Globus pallidus (tissue), 1 donor: ENCODE measurements at regions not wholly inside any gene's neighbourhood (a gene's known extent, or its start where the extent isn't known, plus 50 kb on each side); places are given as distances from the start of the nearest gene placed in this dataset.

Experiments used
- DNase-seq: peaks from one replicate; pipeline ENCODE4 v3.0.0-alpha.2; 2015; ENCODE audit warnings: low spot score

GRCh38 chr2:7813541-7814292 is 868.1 kb upstream of the ID2 start:
- no peak for DNase-seq

GRCh38 chr2:7815726-7816125 is 866.1 kb upstream of the ID2 start:
- DNase-seq = no peak

- no peak for DNase-seq
Measured at GRCh38 chr2:7816233-7816632, 865.6 kb upstream of the ID2 start.

GRCh38 chr2:7816944-7817343 is 864.9 kb upstream of the ID2 start:
- DNase-seq = no peak

- DNase-seq = no peak
Measured at GRCh38 chr2:7819316-7819715, 862.5 kb upstream of the ID2 start.

- DNase-seq = no peak
Measured at GRCh38 chr2:7819850-7820249, 862.0 kb upstream of the ID2 start.

- DNase-seq = no peak
Measured at GRCh38 chr2:7824211-7824610, 857.6 kb upstream of the ID2 start.

- no peak for DNase-seq
Measured at GRCh38 chr2:7825591-7826312, 856.1 kb upstream of the ID2 start.

- DNase-seq = no peak
Measured at GRCh38 chr2:7826656-7827055, 855.2 kb upstream of the ID2 start.

GRCh38 chr2:7829241-7829640 is 852.6 kb upstream of the ID2 start:
- no peak for DNase-seq

- DNase-seq = no peak
Measured at GRCh38 chr2:7830616-7831015, 851.2 kb upstream of the ID2 start.

- no peak for DNase-seq
Measured at GRCh38 chr2:7835151-7835550, 846.7 kb upstream of the ID2 start.

GRCh38 chr2:7835693-7836680 is 845.9 kb upstream of the ID2 start:
- no peak for DNase-seq

- no peak for DNase-seq
Measured at GRCh38 chr2:7837237-7837760, 844.6 kb upstream of the ID2 start.

- DNase-seq = no peak
Measured at GRCh38 chr2:7838669-7839068, 843.2 kb upstream of the ID2 start.

GRCh38 chr2:7840651-7841380 is 841.0 kb upstream of the ID2 start:
- DNase-seq = no peak

GRCh38 chr2:7841751-7842150 is 840.1 kb upstream of the ID2 start:
- DNase-seq = no peak

- no peak for DNase-seq
Measured at GRCh38 chr2:7844414-7844965, 837.4 kb upstream of the ID2 start.

- no peak for DNase-seq
Measured at GRCh38 chr2:7845332-7845731, 836.5 kb upstream of the ID2 start.

- DNase-seq = no peak
Measured at GRCh38 chr2:7846607-7847006, 835.2 kb upstream of the ID2 start.

GRCh38 chr2:7847321-7847720 is 834.5 kb upstream of the ID2 start:
- no peak for DNase-seq
